Keratinocyte (primary cell): ENCODE measurements at regions not wholly inside any gene's neighbourhood (a gene's known extent, or its start where the extent isn't known, plus 50 kb on each side); places are given as distances from the start of the nearest gene placed in this dataset.

ENCODE experiments used
- EZH2 ChIP-seq: IDR thresholded peaks from one replicate; pipeline ENCODE4 v1.6.1; 2012; ENCODE audit warnings: inconsistent platforms, mild to moderate bottlenecking, low read length, moderate library complexity
- TF ChIP-seq, protein P1 (sequence below), 3 experiments: IDR thresholded peaks in 1 of 3; conservative IDR thresholded peaks in 1 of 3; optimal IDR thresholded peaks in 1 of 3; 2 replicates in 2 of 3; 3 replicates in 1 of 3; pipeline versions ENCODE3 to v1.5.1; 2011; ENCODE audit warnings: low read length in 3 of 3, mild to moderate bottlenecking in 3 of 3, moderate library complexity in 2 of 3, control low read depth in 1 of 3, inconsistent platforms in 1 of 3; ENCODE audit not compliant: insufficient read depth in 2 of 3; ENCODE audit errors: extremely low read depth in 1 of 3

- TF ChIP-seq, protein P1, sequence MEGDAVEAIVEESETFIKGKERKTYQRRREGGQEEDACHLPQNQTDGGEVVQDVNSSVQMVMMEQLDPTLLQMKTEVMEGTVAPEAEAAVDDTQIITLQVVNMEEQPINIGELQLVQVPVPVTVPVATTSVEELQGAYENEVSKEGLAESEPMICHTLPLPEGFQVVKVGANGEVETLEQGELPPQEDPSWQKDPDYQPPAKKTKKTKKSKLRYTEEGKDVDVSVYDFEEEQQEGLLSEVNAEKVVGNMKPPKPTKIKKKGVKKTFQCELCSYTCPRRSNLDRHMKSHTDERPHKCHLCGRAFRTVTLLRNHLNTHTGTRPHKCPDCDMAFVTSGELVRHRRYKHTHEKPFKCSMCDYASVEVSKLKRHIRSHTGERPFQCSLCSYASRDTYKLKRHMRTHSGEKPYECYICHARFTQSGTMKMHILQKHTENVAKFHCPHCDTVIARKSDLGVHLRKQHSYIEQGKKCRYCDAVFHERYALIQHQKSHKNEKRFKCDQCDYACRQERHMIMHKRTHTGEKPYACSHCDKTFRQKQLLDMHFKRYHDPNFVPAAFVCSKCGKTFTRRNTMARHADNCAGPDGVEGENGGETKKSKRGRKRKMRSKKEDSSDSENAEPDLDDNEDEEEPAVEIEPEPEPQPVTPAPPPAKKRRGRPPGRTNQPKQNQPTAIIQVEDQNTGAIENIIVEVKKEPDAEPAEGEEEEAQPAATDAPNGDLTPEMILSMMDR (optimal IDR thresholded peaks at IDR 0.05 in 1 of 3, IDR thresholded peaks at IDR 0.05 in 1 of 3, conservative IDR thresholded peaks at IDR 0.05 in 1 of 3; ENCODE audit: extremely low read depth in 1 of 3, insufficient read depth in 2 of 3, low read length in 3 of 3): no peak
- TF ChIP-seq EZH2: no peak
These were observed 1603.3 kb upstream of the ZEB2 start for GRCh38 chr2:146123256-146123655.
